Endodermal cell (in vitro differentiated cells): ENCODE measurements at regions not wholly inside any gene's neighbourhood (a gene's known extent, or its start where the extent isn't known, plus 50 kb on each side); places are given as distances from the start of the nearest gene placed in this dataset.

Experiments used
- DNase-seq: peaks from one replicate; pipeline ENCODE4 v3.0.0-alpha.2; 2017
- H3K27ac ChIP-seq: 2 replicates; pipeline ENCODE4 v1.5.1; 2013; ENCODE audit warnings: mild to moderate bottlenecking, low read depth, low read length, moderate library complexity
- H3K27me3 ChIP-seq: 2 replicates; pipeline ENCODE4 v1.6.1; 2013; ENCODE audit warnings: mild to moderate bottlenecking, low read length, moderate library complexity; ENCODE audit not compliant: insufficient read depth, control insufficient read depth, poor library complexity, severe bottlenecking
- H3K36me3 ChIP-seq: 2 replicates; pipeline ENCODE4 v1.7.0; 2013; ENCODE audit warnings: mild to moderate bottlenecking, low read length, moderate library complexity; ENCODE audit not compliant: control insufficient read depth, insufficient read depth
- H3K4me1 ChIP-seq: one replicate; pipeline ENCODE4 v1.7.0; 2013; ENCODE audit warnings: low read length; ENCODE audit not compliant: control insufficient read depth, insufficient read depth
- H3K4me3 ChIP-seq: 2 replicates; pipeline ENCODE4 v1.5.1; 2013; ENCODE audit warnings: mild to moderate bottlenecking, low read length, moderate library complexity
- H3K9ac ChIP-seq: 2 replicates; pipeline ENCODE4 v1.6.1; 2013; ENCODE audit warnings: mild to moderate bottlenecking, low read length, moderate library complexity; ENCODE audit not compliant: poor library complexity, severe bottlenecking; ENCODE audit errors: extremely low read depth
- H3K9me3 ChIP-seq: 2 replicates; pipeline ENCODE4 v1.6.1; 2013; ENCODE audit warnings: mild to moderate bottlenecking, low read length, moderate library complexity; ENCODE audit not compliant: control insufficient read depth
- H3K27ac Mint-ChIP-seq: 2 replicates; pipeline ENCODE4 v1.8.0; 2020; ENCODE audit warnings: mixed read lengths
- H3K27me3 Mint-ChIP-seq: 2 replicates; pipeline ENCODE4 v1.8.0; 2021; ENCODE audit warnings: mild to moderate bottlenecking, mixed read lengths; ENCODE audit not compliant: insufficient read depth
- H3K36me3 Mint-ChIP-seq: 2 replicates; pipeline ENCODE4 v1.8.0; 2020; ENCODE audit warnings: low read depth, mixed read lengths
- H3K4me1 Mint-ChIP-seq: 2 replicates; pipeline ENCODE4 v1.8.0; 2020; ENCODE audit warnings: mixed read lengths
- H3K4me3 Mint-ChIP-seq: 2 replicates; pipeline ENCODE4 v1.8.0; 2020; ENCODE audit warnings: mild to moderate bottlenecking, moderate library complexity, mixed read lengths
- H3K9me3 Mint-ChIP-seq: 2 replicates; pipeline ENCODE4 v1.8.0; 2020; ENCODE audit warnings: mild to moderate bottlenecking, mixed read lengths
- WGBS, 2 experiments: methylation state at CpG; one replicate each; pipeline versions ENCODE4 v1.1.5 to v1.1.7; 2013; ENCODE audit warnings: missing lambda C conversion rate in 2 of 2, mixed read lengths in 1 of 2; ENCODE audit not compliant: insufficient coverage in 1 of 2, insufficient read length in 1 of 2; 5-methylcytosine and 5-hydroxymethylcytosine counted together
- TF ChIP-seq, protein P1 (sequence below): fragments of 200-600 bp; sonication (generic); conservative IDR thresholded peaks from 2 replicates; pipeline ENCODE4 v1.5.0; 2021; ENCODE audit warnings: antibody characterized with exemption, mild to moderate bottlenecking

DNA sequence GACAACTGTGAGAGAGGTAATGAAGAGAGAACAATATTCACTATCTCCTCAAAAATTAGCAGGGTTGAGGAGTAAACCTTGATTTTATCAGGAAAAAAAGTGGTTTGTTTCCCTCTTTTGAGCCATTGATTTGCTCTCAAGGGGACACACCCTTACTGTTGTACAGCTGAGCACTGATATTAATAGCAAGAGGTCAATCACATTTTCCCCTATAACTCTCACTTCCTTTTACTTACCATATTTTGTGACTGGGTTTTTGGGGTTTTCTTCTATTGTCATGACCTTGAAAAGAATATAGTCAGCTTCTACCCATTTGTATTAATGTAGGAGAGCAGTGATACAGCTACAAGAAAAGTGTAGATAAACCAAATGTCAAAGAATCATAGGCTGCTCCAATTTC, 70.2 kb upstream of the LONRF3 start:
- no peak overlapping the region for H3K9ac ChIP-seq
- no peaks in the 10 kb centered on the region for H3K36me3 ChIP-seq
- TF ChIP-seq, protein P1, sequence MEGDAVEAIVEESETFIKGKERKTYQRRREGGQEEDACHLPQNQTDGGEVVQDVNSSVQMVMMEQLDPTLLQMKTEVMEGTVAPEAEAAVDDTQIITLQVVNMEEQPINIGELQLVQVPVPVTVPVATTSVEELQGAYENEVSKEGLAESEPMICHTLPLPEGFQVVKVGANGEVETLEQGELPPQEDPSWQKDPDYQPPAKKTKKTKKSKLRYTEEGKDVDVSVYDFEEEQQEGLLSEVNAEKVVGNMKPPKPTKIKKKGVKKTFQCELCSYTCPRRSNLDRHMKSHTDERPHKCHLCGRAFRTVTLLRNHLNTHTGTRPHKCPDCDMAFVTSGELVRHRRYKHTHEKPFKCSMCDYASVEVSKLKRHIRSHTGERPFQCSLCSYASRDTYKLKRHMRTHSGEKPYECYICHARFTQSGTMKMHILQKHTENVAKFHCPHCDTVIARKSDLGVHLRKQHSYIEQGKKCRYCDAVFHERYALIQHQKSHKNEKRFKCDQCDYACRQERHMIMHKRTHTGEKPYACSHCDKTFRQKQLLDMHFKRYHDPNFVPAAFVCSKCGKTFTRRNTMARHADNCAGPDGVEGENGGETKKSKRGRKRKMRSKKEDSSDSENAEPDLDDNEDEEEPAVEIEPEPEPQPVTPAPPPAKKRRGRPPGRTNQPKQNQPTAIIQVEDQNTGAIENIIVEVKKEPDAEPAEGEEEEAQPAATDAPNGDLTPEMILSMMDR, result no peak
- H3K4me3 ChIP-seq, result no peak overlapping the region
- peaks cover 45% of the 10 kb centered on the region for H3K9me3 Mint-ChIP-seq
- no peak overlapping the region for H3K4me3 Mint-ChIP-seq
- no peak overlapping the region for H3K27ac Mint-ChIP-seq
- DNase-seq, result no peak
- H3K27me3 Mint-ChIP-seq, result peaks cover 18% of the 10 kb centered on the region
- H3K36me3 Mint-ChIP-seq, result no peaks in the 10 kb centered on the region
- H3K4me1 ChIP-seq, result no peaks in the 10 kb centered on the region
- H3K9me3 ChIP-seq, result no peaks in the 10 kb centered on the region
- H3K4me1 Mint-ChIP-seq, result no peaks in the 10 kb centered on the region
- H3K27ac ChIP-seq, result no peak overlapping the region
- peaks cover 9% of the 10 kb centered on the region for H3K27me3 ChIP-seq

GRCh38 chrX:118904664-118905063, 69.8 kb upstream of the LONRF3 start:
- H3K4me1 ChIP-seq, result no peaks in the 10 kb centered on the region
- H3K4me1 Mint-ChIP-seq, result no peaks in the 10 kb centered on the region
- peaks cover 47% of the 10 kb centered on the region for H3K9me3 Mint-ChIP-seq
- WGBS, 2 experiments, result 68 to 100% methylated on average over 1 to 2 of the region's 2 CpGs
- H3K27me3 ChIP-seq, result peaks cover 9% of the 10 kb centered on the region
- DNase-seq, result no peak
- H3K27ac ChIP-seq, result no peak overlapping the region
- H3K4me3 Mint-ChIP-seq, result no peak overlapping the region
- TF ChIP-seq, protein P1, result no peak
- H3K9ac ChIP-seq, result no peak overlapping the region
- H3K27ac Mint-ChIP-seq, result no peak overlapping the region
- H3K36me3 ChIP-seq, result no peaks in the 10 kb centered on the region
- no peak overlapping the region for H3K4me3 ChIP-seq
- no peaks in the 10 kb centered on the region for H3K9me3 ChIP-seq
- peaks cover 18% of the 10 kb centered on the region for H3K27me3 Mint-ChIP-seq
- H3K36me3 Mint-ChIP-seq, result no peaks in the 10 kb centered on the region
